Superior temporal gyrus (tissue), 1 donor: ENCODE measurements at regions not wholly inside any gene's neighbourhood (a gene's known extent, or its start where the extent isn't known, plus 50 kb on each side); places are given as distances from the start of the nearest gene placed in this dataset.
"Not testable (repeated sequence)": the region's sequence is repeated elsewhere in the genome, so short reads cannot be mapped to it uniquely, and the experiment has no call there.

Experiments
- DNase-seq: peaks from one replicate; pipeline ENCODE4 v3.0.0-alpha.2; 2016; ENCODE audit errors: extremely low spot score

GRCh38 chr18:39168723-39169122 lies 1603.1 kb upstream of the CELF4 start:
- no peak for DNase-seq

GRCh38 chr18:39167990-39168389 lies 1602.4 kb upstream of the CELF4 start:
- no peak for DNase-seq

GRCh38 chr18:39166776-39167175 lies 1601.2 kb upstream of the CELF4 start:
- DNase-seq = no peak

GRCh38 chr18:39162013-39162827 lies 1596.6 kb upstream of the CELF4 start:
- no peak for DNase-seq

GRCh38 chr18:39149211-39149806 lies 1583.7 kb upstream of the CELF4 start:
- no peak for DNase-seq

GRCh38 chr18:39134255-39134654 lies 1568.7 kb upstream of the CELF4 start:
- DNase-seq = no peak

GRCh38 chr18:39127538-39127937 lies 1561.9 kb upstream of the CELF4 start:
- DNase-seq = not testable (repeated sequence)

GRCh38 chr18:39113790-39114189 lies 1548.2 kb upstream of the CELF4 start:
- no peak for DNase-seq

- DNase-seq = no peak
Observed at GRCh38 chr18:39105104-39105503, 1539.5 kb upstream of the CELF4 start.

- no peak for DNase-seq
Observed at GRCh38 chr18:39072970-39073369, 1507.4 kb upstream of the CELF4 start.

GRCh38 chr18:39062426-39062825 lies 1496.8 kb upstream of the CELF4 start:
- DNase-seq = no peak

- DNase-seq = no peak
Observed at GRCh38 chr18:39058386-39059000, 1492.9 kb upstream of the CELF4 start.

GRCh38 chr18:39057423-39058064 lies 1491.9 kb upstream of the CELF4 start:
- DNase-seq = no peak

- no peak for DNase-seq
Observed at GRCh38 chr18:39053571-39053970, 1488.0 kb upstream of the CELF4 start.

GRCh38 chr18:39051013-39051412 lies 1485.4 kb upstream of the CELF4 start:
- DNase-seq = no peak

GRCh38 chr18:39039813-39040212 lies 1474.2 kb upstream of the CELF4 start:
- DNase-seq = no peak

- no peak for DNase-seq
Observed at GRCh38 chr18:39037925-39038324, 1472.3 kb upstream of the CELF4 start.

GRCh38 chr18:39033312-39033711 lies 1467.7 kb upstream of the CELF4 start:
- DNase-seq = no peak

- DNase-seq = no peak
Observed at GRCh38 chr18:39031647-39032046, 1466.0 kb upstream of the CELF4 start.

- no peak for DNase-seq
Observed at GRCh38 chr18:39030124-39030655, 1464.6 kb upstream of the CELF4 start.

GRCh38 chr18:39025531-39025930 lies 1459.9 kb upstream of the CELF4 start:
- no peak for DNase-seq

GRCh38 chr18:39019989-39020388 lies 1454.4 kb upstream of the CELF4 start:
- DNase-seq = no peak
